SKM-1 (cell line): ENCODE measurements at regions not wholly inside any gene's neighbourhood (a gene's known extent, or its start where the extent isn't known, plus 50 kb on each side); places are given as distances from the start of the nearest gene placed in this dataset.

Experiments
- DNase-seq: peaks from one replicate; lab custom pipeline; 2025; ENCODE audit not compliant: unreplicated experiment; lab: John Stamatoyannopoulos, UW

GRCh38 chr5:118778941-118779340, 209.4 kb downstream of the DTWD2 start:
- no peak for DNase-seq

GRCh38 chr5:118777189-118777736, 211.1 kb downstream of the DTWD2 start:
- no peak for DNase-seq

- DNase-seq: no peak
Measured at GRCh38 chr5:118776755-118777154, 211.6 kb downstream of the DTWD2 start.

GRCh38 chr5:118775790-118776499, 212.4 kb downstream of the DTWD2 start:
- DNase-seq: no peak

- DNase-seq: no peak
Measured at GRCh38 chr5:118768607-118769175, 219.7 kb downstream of the DTWD2 start.

- no peak for DNase-seq
Measured at GRCh38 chr5:118762291-118762690, 226.1 kb downstream of the DTWD2 start.

- DNase-seq: no peak
Measured at GRCh38 chr5:118761814-118762213, 226.5 kb downstream of the DTWD2 start.

GRCh38 chr5:118752969-118753368, 235.4 kb downstream of the DTWD2 start:
- no peak for DNase-seq

GRCh38 chr5:118736396-118736795, 252.0 kb downstream of the DTWD2 start:
- no peak for DNase-seq

- no peak for DNase-seq
Measured at GRCh38 chr5:118733394-118733793, 255.0 kb downstream of the DTWD2 start.

- DNase-seq: no peak
Measured at GRCh38 chr5:118728191-118728590, 260.2 kb downstream of the DTWD2 start.

- no peak for DNase-seq
Measured at GRCh38 chr5:118726891-118727290, 261.5 kb downstream of the DTWD2 start.

- no peak for DNase-seq
Measured at GRCh38 chr5:118723021-118723338, 265.4 kb downstream of the DTWD2 start.

- DNase-seq: no peak
Measured at GRCh38 chr5:118722122-118723020, 266.0 kb downstream of the DTWD2 start.

- DNase-seq: no peak
Measured at GRCh38 chr5:118711727-118712126, 276.6 kb downstream of the DTWD2 start.

GRCh38 chr5:118705959-118706667, 282.2 kb downstream of the DTWD2 start:
- no peak for DNase-seq

- no peak for DNase-seq
Measured at GRCh38 chr5:118703241-118703640, 285.1 kb downstream of the DTWD2 start.

GRCh38 chr5:118701791-118702190, 286.6 kb downstream of the DTWD2 start:
- no peak for DNase-seq

- DNase-seq: no peak
Measured at GRCh38 chr5:118700510-118700909, 287.8 kb downstream of the DTWD2 start.

- no peak for DNase-seq
Measured at GRCh38 chr5:118698774-118699173, 289.6 kb downstream of the DTWD2 start.

- no peak for DNase-seq
Measured at GRCh38 chr5:118696076-118696475, 292.3 kb downstream of the DTWD2 start.
